HL-60 (cell line): ENCODE measurements at regions not wholly inside any gene's neighbourhood (a gene's known extent, or its start where the extent isn't known, plus 50 kb on each side); places are given as distances from the start of the nearest gene placed in this dataset.

Source experiments
- DNase-seq, 2 experiments: peaks; one replicate each; pipeline ENCODE4 v3.0.0-alpha.2; 2010 to 2020; ENCODE audit warnings: low read depth in 1 of 2, low spot score in 1 of 2
- H3K27ac ChIP-seq: fragments of 250-450 bp; sonication (Bioruptor Pico); replicated peaks from 2 replicates; pipeline ENCODE4 v1.5.1; 2020; ENCODE audit warnings: mild to moderate bottlenecking, moderate library complexity
- H3K27me3 ChIP-seq: fragments of 250-450 bp; sonication (Bioruptor Pico); 2 replicates; pipeline ENCODE4 v1.5.1; 2021; ENCODE audit warnings: mild to moderate bottlenecking, moderate library complexity; ENCODE audit not compliant: insufficient read depth, poor library complexity, severe bottlenecking
- H3K4me3 ChIP-seq: replicated peaks from 2 replicates; pipeline ENCODE4 v1.5.1; 2011; ENCODE audit warnings: mild to moderate bottlenecking, control low read depth, low read length; ENCODE audit not compliant: insufficient read depth
- CTCF ChIP-seq: IDR thresholded peaks from one replicate; pipeline ENCODE4 v1.5.1; 2011; ENCODE audit warnings: low read length, control low read depth, inconsistent platforms; ENCODE audit not compliant: insufficient read depth
- GABPA ChIP-seq: IDR thresholded peaks from 2 replicates; pipeline ENCODE4 v1.6.1; 2012; ENCODE audit warnings: low read depth
- POLR2AphosphoS5 ChIP-seq: IDR thresholded peaks from 2 replicates; pipeline ENCODE4 v1.6.1; 2012; ENCODE audit warnings: low read depth
- REST ChIP-seq: IDR thresholded peaks from 2 replicates; pipeline ENCODE4 v1.6.1; 2012; ENCODE audit warnings: low read depth; ENCODE audit not compliant: insufficient replicate concordance
- SPI1 ChIP-seq: IDR thresholded peaks from 2 replicates; pipeline ENCODE4 v1.6.1; 2012; ENCODE audit warnings: low read depth, mild to moderate bottlenecking, borderline replicate concordance

DNA sequence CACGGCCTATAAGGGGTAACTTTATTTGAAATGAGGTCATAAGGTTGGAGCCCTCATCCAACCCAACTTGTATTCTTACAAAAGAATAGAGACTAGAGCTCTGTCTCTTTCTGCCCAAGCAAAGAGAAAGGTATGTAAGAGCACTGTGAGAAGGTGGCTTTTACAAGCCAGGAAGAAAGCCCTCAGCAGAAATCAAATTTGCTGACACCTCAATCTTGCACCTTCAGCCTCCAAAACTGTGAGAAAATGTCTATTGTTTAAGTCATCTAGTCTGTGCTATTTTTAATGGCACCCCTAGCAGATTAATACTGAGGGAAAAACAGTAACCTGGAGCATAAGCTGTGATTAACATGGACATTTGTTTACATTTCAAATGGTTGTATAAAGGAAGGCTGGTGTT lies 860.7 kb downstream of the PCDH7 start:
- no peak overlapping the region for H3K4me3 ChIP-seq
- no peaks in the 10 kb centered on the region for H3K27me3 ChIP-seq
- H3K27ac ChIP-seq = no peak overlapping the region
- TF ChIP-seq GABPA (no peak), REST (no peak), CTCF (no peak), SPI1 (no peak), POLR2AphosphoS5 (no peak)
- DNase-seq = no peak

GRCh38 chr4:31585503-31585902 lies 865.3 kb downstream of the PCDH7 start:
- no peak overlapping the region for H3K4me3 ChIP-seq
- no peak overlapping the region for H3K27ac ChIP-seq
- no peak for TF ChIP-seq REST
- no peak for TF ChIP-seq CTCF
- TF ChIP-seq POLR2AphosphoS5 = no peak
- no peak for TF ChIP-seq SPI1
- TF ChIP-seq GABPA = no peak
- no peaks in the 10 kb centered on the region for H3K27me3 ChIP-seq
- DNase-seq = no peak

- DNase-seq = no peak
- TF ChIP-seq SPI1 = no peak
- no peak for TF ChIP-seq GABPA
- TF ChIP-seq REST = no peak
- no peak for TF ChIP-seq CTCF
- no peak for TF ChIP-seq POLR2AphosphoS5
- H3K27me3 ChIP-seq = no peaks in the 10 kb centered on the region
- no peak overlapping the region for H3K27ac ChIP-seq
- H3K4me3 ChIP-seq = no peak overlapping the region
Observed at GRCh38 chr4:31592293-31592692, 872.1 kb downstream of the PCDH7 start.
